ENCODE measurements at regions not wholly inside any gene's neighbourhood (a gene's known extent, or its start where the extent isn't known, plus 50 kb on each side); places are given as distances from the start of the nearest gene placed in this dataset.
A peak's percentile ranks its signal among the peaks of the same experiment; 100 is the strongest.

- DNase-seq (ENCODE audit: low read depth): no peak
These were observed 51.0 kb upstream of the TNC start for GRCh38 chr9:115169003-115169402.

GRCh38 chr9:115170358-115171073 is 52.6 kb upstream of the TNC start:
- DNase-seq (ENCODE audit: low read depth): peak; percentile 84

- no peak for DNase-seq (ENCODE audit: low read depth)
These were observed 54.0 kb upstream of the TNC start for GRCh38 chr9:115171921-115172388.

GRCh38 chr9:115182264-115182663 is 64.3 kb upstream of the TNC start:
- DNase-seq (ENCODE audit: low read depth): no peak

- DNase-seq (ENCODE audit: low read depth): no peak
These were observed 65.5 kb upstream of the TNC start for GRCh38 chr9:115183436-115183835.

- no peak for DNase-seq (ENCODE audit: low read depth)
These were observed 71.7 kb upstream of the TNC start for GRCh38 chr9:115189686-115190085.

GRCh38 chr9:115191667-115192066 is 73.7 kb upstream of the TNC start:
- no peak for DNase-seq (ENCODE audit: low read depth)

- DNase-seq (ENCODE audit: low read depth): no peak
These were observed 74.3 kb upstream of the TNC start for GRCh38 chr9:115192280-115192679.

- no peak for DNase-seq (ENCODE audit: low read depth)
These were observed 75.0 kb upstream of the TNC start for GRCh38 chr9:115192835-115193525.

- no peak for DNase-seq (ENCODE audit: low read depth)
These were observed 75.8 kb upstream of the TNC start for GRCh38 chr9:115193777-115194176.

GRCh38 chr9:115194216-115194615 is 76.3 kb upstream of the TNC start:
- no peak for DNase-seq (ENCODE audit: low read depth)

- DNase-seq (ENCODE audit: low read depth): no peak
These were observed 78.0 kb upstream of the TNC start for GRCh38 chr9:115195912-115196311.

GRCh38 chr9:115196919-115197318 is 79.0 kb upstream of the TNC start:
- no peak for DNase-seq (ENCODE audit: low read depth)

- peak; percentile 85 for DNase-seq (ENCODE audit: low read depth)
These were observed 80.0 kb upstream of the TNC start for GRCh38 chr9:115198001-115198400.

- DNase-seq (ENCODE audit: low read depth): no peak
These were observed 83.0 kb upstream of the TNC start for GRCh38 chr9:115200711-115201505.

- DNase-seq (ENCODE audit: low read depth): no peak
These were observed 84.2 kb upstream of the TNC start for GRCh38 chr9:115202181-115202580.

GRCh38 chr9:115202960-115203751 is 85.2 kb upstream of the TNC start:
- DNase-seq (ENCODE audit: low read depth): peak; percentile 30

GRCh38 chr9:115204904-115205453 is 87.0 kb upstream of the TNC start:
- DNase-seq (ENCODE audit: low read depth): peak; percentile 80

GRCh38 chr9:115207003-115207836 is 89.3 kb upstream of the TNC start:
- peak; percentile 48 for DNase-seq (ENCODE audit: low read depth)

GRCh38 chr9:115208501-115208900 is 90.5 kb upstream of the TNC start:
- DNase-seq (ENCODE audit: low read depth): peak; percentile 44
